ENCODE measurements at regions not wholly inside any gene's neighbourhood (a gene's known extent, or its start where the extent isn't known, plus 50 kb on each side); places are given as distances from the start of the nearest gene placed in this dataset.

GRCh38 chr7:26550492-26550891 lies 258.8 kb downstream of the SNX10 start:
- H2BK5ac ChIP-seq (ENCODE audit: low read depth, low read length), result no peak overlapping the region
- H3K14ac ChIP-seq (ENCODE audit: insufficient read length), result no peak overlapping the region
- DNase-seq (ENCODE audit: low read depth in 1 of 2, low spot score in 2 of 2), result no peak
- TF ChIP-seq RNF2 (IDR thresholded peaks at IDR 0.05; ENCODE audit: borderline replicate concordance, low read depth, low read length, missing control alignments, poor library complexity, severe bottlenecking) (no peak), EGR1 (IDR thresholded peaks at IDR 0.05; ENCODE audit: borderline replicate concordance, low read depth, low read length) (no peak), JUN (IDR thresholded peaks at IDR 0.05; ENCODE audit: low read depth, low read length) (no peak), JUND (IDR thresholded peaks at IDR 0.05; ENCODE audit: low read length) (no peak), ZNF274 (IDR thresholded peaks at IDR 0.05; ENCODE audit: borderline replicate concordance, extremely low read depth, low read length) (no peak), E2F6 (IDR thresholded peaks at IDR 0.05) (no peak), TBP (IDR thresholded peaks at IDR 0.05; ENCODE audit: low read depth, low read length) (no peak), TAF1 (IDR thresholded peaks at IDR 0.05; ENCODE audit: low read depth, low read length) (no peak), ASH2L (IDR thresholded peaks at IDR 0.05; ENCODE audit: low read length) (no peak), GABPA (IDR thresholded peaks at IDR 0.05; ENCODE audit: borderline replicate concordance, insufficient read depth, low read length) (no peak), TAF7 (optimal IDR thresholded peaks at IDR 0.05; ENCODE audit: borderline replicate concordance, low read depth, low read length) (no peak)
- no peaks in the 10 kb centered on the region for H3K23me2 ChIP-seq (ENCODE audit: low read depth, low read length)
- no peak overlapping the region for H3K4me2 ChIP-seq (ENCODE audit: insufficient read depth in 1 of 2, low read depth in 2 of 2, low read length in 2 of 2)
- peaks cover 0 to 3% (median 0%) of the 10 kb centered on the region in 4 experiments; a peak in 4 of 7 replicates for H3K4me1 ChIP-seq (replicated peaks in 1 of 4; ENCODE audit: control insufficient read depth in 3 of 4, insufficient read depth in 4 of 4, low read length in 3 of 4)
- no peaks in the 10 kb centered on the region for H4K20me1 ChIP-seq (replicated peaks in 1 of 2; ENCODE audit: control insufficient read depth in 1 of 2, insufficient read depth in 2 of 2, low read length in 2 of 2)
- H4K91ac ChIP-seq (replicated peaks; ENCODE audit: insufficient read length, low read length), result no peak overlapping the region
- no peaks in the 10 kb centered on the region for H3K27me3 ChIP-seq (replicated peaks in 1 of 4; ENCODE audit: control insufficient read depth in 3 of 4, extremely low read depth in 1 of 4, insufficient read depth in 3 of 4, low read length in 3 of 4)
- no peak overlapping the region for H2AFZ ChIP-seq (ENCODE audit: low read length)
- no peak overlapping the region for H2BK15ac ChIP-seq (ENCODE audit: low read length)
- WGBS, 2 experiments (ENCODE audit: extremely low coverage in 1 of 2, insufficient coverage in 1 of 2, insufficient read length in 1 of 2, insufficient replicate concordance in 2 of 2, low coverage in 1 of 2, low lambda C conversion rate in 2 of 2, missing lambda C conversion rate in 1 of 2), result 77% methylated on average over 4 of the region's 5 CpGs; no CpG with 5 or more reads in 1 of the 2 experiments
- no peak overlapping the region for H2AK5ac ChIP-seq (ENCODE audit: low read depth, low read length)
- no peaks in the 10 kb centered on the region for H3K9me3 ChIP-seq (ENCODE audit: insufficient read depth in 2 of 2, low read depth in 1 of 2, low read length in 1 of 2)
- no peaks in the 10 kb centered on the region for H3K79me2 ChIP-seq (ENCODE audit: control insufficient read depth in 1 of 2, insufficient read depth in 2 of 2, low read length in 2 of 2)
- POLR2A ChIA-PET (ENCODE audit: partially characterized antibody), result interaction anchor here (1.7 kb wide), 1 partner anchor 13 kb away, joined by 4 read pairs; no protein-coding TSS in a partner anchor
- no peak overlapping the region for H2BK20ac ChIP-seq (ENCODE audit: low read length)
- no peak overlapping the region for H3K4ac ChIP-seq (replicated peaks; ENCODE audit: insufficient read length, low read depth, low read length)
- H3K56ac ChIP-seq (replicated peaks; ENCODE audit: insufficient read length, low read depth, low read length), result no peak overlapping the region
- H3K79me1 ChIP-seq (ENCODE audit: low read depth, low read length), result no peaks in the 10 kb centered on the region
- H3K27ac ChIP-seq (ENCODE audit: low read depth, low read length), result no peak overlapping the region
- H3K18ac ChIP-seq (ENCODE audit: extremely low read depth, low read length), result no peak overlapping the region
- H4K8ac ChIP-seq (ENCODE audit: extremely low read depth, insufficient read depth, low read length), result no peak overlapping the region
- FAIRE-seq, result no peak
- H3K23ac ChIP-seq (ENCODE audit: insufficient read length), result no peak overlapping the region
- no peak overlapping the region for H2BK120ac ChIP-seq (replicated peaks; ENCODE audit: low read depth, low read length)
- H4K5ac ChIP-seq (ENCODE audit: insufficient read length, low read depth, low read length), result no peak overlapping the region
- CTCF ChIA-PET (ENCODE audit: partially characterized antibody), result interaction anchor here (0.6 to 1.7 kb wide), 5 partner anchors 12 to 100 kb away, joined by 3 to 4 read pairs (median 3); no protein-coding TSS in a partner anchor
- H2BK12ac ChIP-seq (ENCODE audit: low read depth, low read length), result no peak overlapping the region
- H3K4me3 ChIP-seq (ENCODE audit: extremely low read depth in 1 of 4, insufficient read depth in 2 of 4, low read depth in 3 of 4, low read length in 4 of 4), result no peak overlapping the region
- H3K9ac ChIP-seq (replicated peaks in 1 of 4; ENCODE audit: extremely low read depth in 1 of 4, low read depth in 3 of 4, low read length in 3 of 4), result no peak overlapping the region
- no peaks in the 10 kb centered on the region for H3K36me3 ChIP-seq (ENCODE audit: control insufficient read depth in 2 of 4, insufficient read depth in 4 of 4, low read length in 3 of 4)
